G401.6 (cell line): ENCODE measurements at regions not wholly inside any gene's neighbourhood (a gene's known extent, or its start where the extent isn't known, plus 50 kb on each side); places are given as distances from the start of the nearest gene placed in this dataset.

Experiments used
- FAIRE-seq: peaks from 2 replicates; lab custom pipeline; 2012; peaks lifted over from hg19 to GRCh38; lab: Jason Lieb, UNC

- no peak for FAIRE-seq
Measured at GRCh38 chr20:39903806-39904465, 785.1 kb downstream of the MAFB start.

- no peak for FAIRE-seq
Measured at GRCh38 chr20:39899881-39900280, 789.2 kb downstream of the MAFB start.

GRCh38 chr20:39898467-39898852 is 790.6 kb downstream of the MAFB start:
- no peak for FAIRE-seq

- no peak for FAIRE-seq
Measured at GRCh38 chr20:39897781-39898466, 791.1 kb downstream of the MAFB start.

GRCh38 chr20:39897058-39897457 is 792.0 kb downstream of the MAFB start:
- no peak for FAIRE-seq

- FAIRE-seq = no peak
Measured at GRCh38 chr20:39894067-39894466, 795.0 kb downstream of the MAFB start.

GRCh38 chr20:39893003-39893685 is 795.9 kb downstream of the MAFB start:
- FAIRE-seq = no peak

GRCh38 chr20:39890697-39891096 is 798.3 kb downstream of the MAFB start:
- FAIRE-seq = no peak

GRCh38 chr20:39888310-39888709 is 800.7 kb downstream of the MAFB start:
- no peak for FAIRE-seq

GRCh38 chr20:39886650-39887190 is 802.3 kb downstream of the MAFB start:
- no peak for FAIRE-seq

GRCh38 chr20:39885975-39886649 is 802.9 kb downstream of the MAFB start:
- no peak for FAIRE-seq

GRCh38 chr20:39882806-39883205 is 806.2 kb downstream of the MAFB start:
- FAIRE-seq = no peak

- no peak for FAIRE-seq
Measured at GRCh38 chr20:39880890-39881289, 808.1 kb downstream of the MAFB start.

GRCh38 chr20:39879296-39879695 is 809.7 kb downstream of the MAFB start:
- no peak for FAIRE-seq

- no peak for FAIRE-seq
Measured at GRCh38 chr20:39878809-39879208, 810.2 kb downstream of the MAFB start.

- no peak for FAIRE-seq
Measured at GRCh38 chr20:39878320-39878719, 810.7 kb downstream of the MAFB start.

- FAIRE-seq = no peak
Measured at GRCh38 chr20:39877788-39878187, 811.2 kb downstream of the MAFB start.

GRCh38 chr20:39876976-39877635 is 811.9 kb downstream of the MAFB start:
- FAIRE-seq = no peak

GRCh38 chr20:39875492-39876110 is 813.4 kb downstream of the MAFB start:
- no peak for FAIRE-seq

GRCh38 chr20:39874049-39874893 is 814.8 kb downstream of the MAFB start:
- FAIRE-seq = no peak

- FAIRE-seq = no peak
Measured at GRCh38 chr20:39873286-39873685, 815.8 kb downstream of the MAFB start.
